ENCODE measurements at regions not wholly inside any gene's neighbourhood (a gene's known extent, or its start where the extent isn't known, plus 50 kb on each side); places are given as distances from the start of the nearest gene placed in this dataset.
"Not testable (repeated sequence)": the region's sequence is repeated elsewhere in the genome, so short reads cannot be mapped to it uniquely, and the experiment has no call there.

- DNase-seq (no peak), ATAC-seq (no peak)
- intact Hi-C loops (cut with DNase I, micrococcal nuclease) = no loop called here
Measured at GRCh38 chr4:175253184-175253902, 335.2 kb downstream of the ADAM29 start.

- DNase-seq = no peak
- intact Hi-C loops (cut with DNase I, micrococcal nuclease) = no loop called here
- no peak for ATAC-seq
Measured at GRCh38 chr4:175263537-175263936, 345.4 kb downstream of the ADAM29 start.

GRCh38 chr4:175271010-175271630, 353.0 kb downstream of the ADAM29 start:
- ATAC-seq (no peak), DNase-seq (no peak)
- intact Hi-C loops (cut with DNase I, micrococcal nuclease) = no loop called here

GRCh38 chr4:175273995-175274753, 356.0 kb downstream of the ADAM29 start:
- no peak for ATAC-seq
- intact Hi-C loops (cut with DNase I, micrococcal nuclease) = no loop called here
- no peak for DNase-seq

- DNase-seq (no peak), ATAC-seq (no peak)
- intact Hi-C loops (cut with DNase I, micrococcal nuclease) = no loop called here
Measured at GRCh38 chr4:175277816-175278215, 359.7 kb downstream of the ADAM29 start.

GRCh38 chr4:175280153-175280552, 362.0 kb downstream of the ADAM29 start:
- ATAC-seq (no peak), DNase-seq (no peak)
- intact Hi-C loops (cut with DNase I, micrococcal nuclease) = no loop called here

GRCh38 chr4:175281894-175282293, 363.7 kb downstream of the ADAM29 start:
- ATAC-seq = no peak
- DNase-seq = no peak
- intact Hi-C loops (cut with DNase I, micrococcal nuclease) = no loop called here

GRCh38 chr4:175282407-175282806, 364.2 kb downstream of the ADAM29 start:
- ATAC-seq (no peak), DNase-seq (no peak)
- intact Hi-C loops (cut with DNase I, micrococcal nuclease) = no loop called here

GRCh38 chr4:175290401-175290800, 372.2 kb downstream of the ADAM29 start:
- DNase-seq = no peak
- no peak for ATAC-seq
- intact Hi-C loops (cut with DNase I, micrococcal nuclease) = no loop called here

- DNase-seq = no peak
- ATAC-seq = no peak
- intact Hi-C loops (cut with DNase I, micrococcal nuclease) = no loop called here
Measured at GRCh38 chr4:175297965-175298565, 379.9 kb downstream of the ADAM29 start.

- DNase-seq = no peak
- no peak for ATAC-seq
- intact Hi-C loops (cut with DNase I, micrococcal nuclease) = no loop called here
Measured at GRCh38 chr4:175306436-175306835, 388.3 kb downstream of the ADAM29 start.

GRCh38 chr4:175307326-175307725, 389.2 kb downstream of the ADAM29 start:
- no peak for DNase-seq
- intact Hi-C loops (cut with DNase I, micrococcal nuclease) = no loop called here
- ATAC-seq = no peak

- DNase-seq (no peak), ATAC-seq (no peak)
- intact Hi-C loops (cut with DNase I, micrococcal nuclease) = no loop called here
Measured at GRCh38 chr4:175308236-175308635, 390.1 kb downstream of the ADAM29 start.

GRCh38 chr4:175309041-175309440, 390.9 kb downstream of the ADAM29 start:
- DNase-seq = no peak
- intact Hi-C loops (cut with DNase I, micrococcal nuclease) = no loop called here
- no peak for ATAC-seq

- DNase-seq = no peak
- no peak for ATAC-seq
- intact Hi-C loops (cut with DNase I, micrococcal nuclease) = no loop called here
Measured at GRCh38 chr4:175325230-175325629, 407.1 kb downstream of the ADAM29 start.

- intact Hi-C loops (cut with DNase I, micrococcal nuclease) = no loop called here
- DNase-seq (no peak), ATAC-seq (no peak)
Measured at GRCh38 chr4:175326796-175327195, 408.6 kb downstream of the ADAM29 start.

GRCh38 chr4:175330236-175330635, 412.1 kb downstream of the ADAM29 start:
- intact Hi-C loops (cut with DNase I, micrococcal nuclease) = no loop called here
- ATAC-seq = no peak
- DNase-seq = no peak

- intact Hi-C loops (cut with DNase I, micrococcal nuclease) = no loop called here
- DNase-seq = no peak
- no peak for ATAC-seq
Measured at GRCh38 chr4:175330652-175331051, 412.5 kb downstream of the ADAM29 start.

- intact Hi-C loops (cut with DNase I, micrococcal nuclease) = no loop called here
- DNase-seq = no peak
- ATAC-seq = no peak
Measured at GRCh38 chr4:175335331-175335730, 417.2 kb downstream of the ADAM29 start.

GRCh38 chr4:175336570-175336969, 418.4 kb downstream of the ADAM29 start:
- intact Hi-C loops (cut with DNase I, micrococcal nuclease); DNase-seq; ATAC-seq: not testable (repeated sequence)

All from left colon (tissue), 2 donors.